ENCODE measurements at regions not wholly inside any gene's neighbourhood (a gene's known extent, or its start where the extent isn't known, plus 50 kb on each side); places are given as distances from the start of the nearest gene placed in this dataset.

GRCh38 chr12:67456431-67456901 lies 187.3 kb downstream of the CAND1 start:
- CTCF ChIA-PET (ENCODE audit: low intra/inter-chr PET ratio) = no interaction called here
- in situ Hi-C loops (cut with MboI) = no loop called here
- TF ChIP-seq RBM14 (IDR thresholded peaks at IDR 0.05; ENCODE audit: borderline replicate concordance, insufficient read depth, low read depth, low read length) (no peak), ARID2 (IDR thresholded peaks at IDR 0.05) (no peak), MTA3 (IDR thresholded peaks at IDR 0.05; ENCODE audit: borderline replicate concordance) (no peak), MEF2A (IDR thresholded peaks at IDR 0.05; ENCODE audit: control insufficient read depth, low read depth, low read length) (no peak), HNRNPK (IDR thresholded peaks at IDR 0.05; ENCODE audit: low read depth, low read length, poor library complexity, severe bottlenecking) (no peak), ZNF311 (CRISPR knock-in tag; IDR thresholded peaks at IDR 0.05) (no peak), SREBF2 (CRISPR knock-in tag; IDR thresholded peaks at IDR 0.05) (no peak), ZNF445 (CRISPR knock-in tag; IDR thresholded peaks at IDR 0.05; ENCODE audit: low read depth) (no peak), THAP7 (CRISPR knock-in tag; IDR thresholded peaks at IDR 0.05) (no peak), CHCHD3 (CRISPR knock-in tag; IDR thresholded peaks at IDR 0.05) (no peak), ZNF280B (CRISPR knock-in tag; IDR thresholded peaks at IDR 0.05) (no peak), RBM22 (IDR thresholded peaks at IDR 0.05; ENCODE audit: low read depth, low read length, poor library complexity, severe bottlenecking) (no peak), SRSF7 (optimal IDR thresholded peaks at IDR 0.05; ENCODE audit: low read depth, low read length) (no peak)
- TF ChIP-seq, protein P1, sequence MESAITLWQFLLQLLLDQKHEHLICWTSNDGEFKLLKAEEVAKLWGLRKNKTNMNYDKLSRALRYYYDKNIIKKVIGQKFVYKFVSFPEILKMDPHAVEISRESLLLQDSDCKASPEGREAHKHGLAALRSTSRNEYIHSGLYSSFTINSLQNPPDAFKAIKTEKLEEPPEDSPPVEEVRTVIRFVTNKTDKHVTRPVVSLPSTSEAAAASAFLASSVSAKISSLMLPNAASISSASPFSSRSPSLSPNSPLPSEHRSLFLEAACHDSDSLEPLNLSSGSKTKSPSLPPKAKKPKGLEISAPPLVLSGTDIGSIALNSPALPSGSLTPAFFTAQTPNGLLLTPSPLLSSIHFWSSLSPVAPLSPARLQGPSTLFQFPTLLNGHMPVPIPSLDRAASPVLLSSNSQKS (CRISPR knock-in tag; IDR thresholded peaks at IDR 0.05) = no peak

More at GRCh38 chr12:67456431-67456901, 187.3 kb downstream of the CAND1 start:
- H3K9me1 ChIP-seq (ENCODE audit: control insufficient read depth, insufficient read depth, low read length) = no peaks in the 10 kb centered on the region
- H3K4me3 ChIP-seq = no peak overlapping the region
- no peaks in the 10 kb centered on the region for H3K9me3 ChIP-seq (replicated peaks; ENCODE audit: control insufficient read depth, insufficient read depth, low read depth, low read length)
- intact Hi-C loops (cut with micrococcal nuclease) = no loop called here
- WGBS (ENCODE audit: insufficient coverage, low coverage, missing lambda C conversion rate) = 0% methylated on average over 3 of the region's 3 CpGs
- DNase-seq (ENCODE audit: extremely low read depth in 1 of 4, low spot score in 3 of 4) = no peak
- no peak overlapping the region for H2AFZ ChIP-seq (ENCODE audit: low read depth, low read length)
- BruUV-seq (replicated peaks) = no TSS peak
- POLR2A ChIA-PET = no interaction called here
- 0 out of 5 replicates have a peak, but pooled peaks cover 0 to 3% of the 10 kb centered on the region in 2 experiments for H3K27me3 ChIP-seq (ENCODE audit: control insufficient read depth in 2 of 2, insufficient read depth in 2 of 2, low read length in 2 of 2)
- no peak overlapping the region for H3K4me2 ChIP-seq (ENCODE audit: insufficient read depth, low read length)
- H4K20me1 ChIP-seq (replicated peaks; ENCODE audit: control insufficient read depth, insufficient read depth, low read length) = no peaks in the 10 kb centered on the region
- no peaks in the 10 kb centered on the region for H3K79me2 ChIP-seq (ENCODE audit: control insufficient read depth, insufficient read depth, low read length)
- no peak overlapping the region for H3K9ac ChIP-seq (ENCODE audit: insufficient read depth in 1 of 2, low read depth in 2 of 2, low read length in 2 of 2)
- no peaks in the 10 kb centered on the region for H3K36me3 ChIP-seq (ENCODE audit: control insufficient read depth, insufficient read depth, low read length)
- H3K4me1 ChIP-seq (replicated peaks in 1 of 2; ENCODE audit: control insufficient read depth in 2 of 2, insufficient read depth in 2 of 2, low read length in 2 of 2) = no peaks in the 10 kb centered on the region
- ATAC-seq = no peak
- FAIRE-seq = no peak
- no peak overlapping the region for H3K27ac ChIP-seq (ENCODE audit: extremely low read depth, low read depth, low read length)

All from K562 (cell line).